Endothelial cell of umbilical vein (primary cell): ENCODE measurements at regions not wholly inside any gene's neighbourhood (a gene's known extent, or its start where the extent isn't known, plus 50 kb on each side); places are given as distances from the start of the nearest gene placed in this dataset.

Experiments used
- BruUV-seq: library from RNA; stranded (reverse); fragments of 400-500 nt; replicated peaks from 2 replicates; lab custom pipeline; 2021; lab: Mats Ljungman, UMichigan
- CTCF ChIA-PET: fragments of 300-600, 350-600 bp; sonication (Branson Sonifier 250); formaldehyde crosslinking; loops from one replicate; lab custom pipeline; 2021; ENCODE audit warnings: antibody characterized with exemption, inconsistent platforms; lab: Charles Lee
- POLR2A ChIA-PET: fragments of 300-600, 350-600 bp; sonication (Branson Sonifier 250); formaldehyde crosslinking; loops from one replicate; lab custom pipeline; 2021; ENCODE audit warnings: antibody characterized with exemption, inconsistent platforms; lab: Charles Lee
- DNase-seq: peaks from one replicate; pipeline ENCODE4 v3.0.0-alpha.2; 2011; ENCODE audit warnings: low read depth, low spot score
- FAIRE-seq: peaks from 2 replicates; lab custom pipeline; 2011; peaks lifted over from hg19 to GRCh38; lab: Jason Lieb, UNC
- H2AFZ ChIP-seq: 2 replicates; pipeline ENCODE4 v1.6.0; 2012; ENCODE audit warnings: low read depth, low read length, control low read depth, inconsistent platforms
- H3K27ac ChIP-seq: 2 replicates; pipeline ENCODE4 v1.5.1; 2011; ENCODE audit warnings: low read depth, mild to moderate bottlenecking, control low read depth, low read length, moderate library complexity; ENCODE audit not compliant: insufficient read depth
- H3K27me3 ChIP-seq, 2 experiments: 2 replicates each; pipeline versions ENCODE4 v1.6.0 to v1.6.1; 2011; ENCODE audit warnings: low read length in 2 of 2, mixed read lengths in 1 of 2; ENCODE audit not compliant: control insufficient read depth in 2 of 2, insufficient read depth in 2 of 2
- H3K36me3 ChIP-seq, 2 experiments: 2 replicates in 1 of 2; 3 replicates in 1 of 2; pipeline ENCODE4 v1.5.1; 2011; ENCODE audit warnings: low read length in 2 of 2, mild to moderate bottlenecking in 1 of 2, moderate library complexity in 1 of 2; ENCODE audit not compliant: control insufficient read depth in 2 of 2, insufficient read depth in 2 of 2; ENCODE audit errors: extremely low read depth in 1 of 2
- H3K4me1 ChIP-seq: 3 replicates; pipeline ENCODE4 v1.5.1; 2011; ENCODE audit warnings: mild to moderate bottlenecking, low read length; ENCODE audit not compliant: control insufficient read depth, insufficient read depth; ENCODE audit errors: extremely low read depth
- H3K4me2 ChIP-seq: 2 replicates; pipeline ENCODE4 v1.6.1; 2011; ENCODE audit warnings: low read length, control low read depth, mixed read lengths; ENCODE audit not compliant: insufficient read depth
- H3K4me3 ChIP-seq, 3 experiments: fragments of 200-600 bp in 1 of 3; sonication (generic), shearing (Covaris generic) in 1 of 3; replicated peaks in 1 of 3; 2 replicates each; pipeline ENCODE4 v1.5.1; 2011 to 2016; ENCODE audit warnings: control low read depth in 3 of 3, low read length in 3 of 3, mild to moderate bottlenecking in 2 of 3, inconsistent platforms in 1 of 3, low read depth in 1 of 3, moderate library complexity in 1 of 3; ENCODE audit not compliant: insufficient read depth in 1 of 3
- H3K79me2 ChIP-seq: 2 replicates; pipeline ENCODE4 v1.6.0; 2012; ENCODE audit warnings: low read length, inconsistent platforms; ENCODE audit not compliant: control insufficient read depth, insufficient read depth
- H3K9ac ChIP-seq: replicated peaks from 2 replicates; pipeline ENCODE3; 2011; ENCODE audit warnings: low read length, control low read depth; ENCODE audit not compliant: insufficient read depth; ENCODE audit errors: extremely low read depth
- H3K9me1 ChIP-seq: replicated peaks from 3 replicates; pipeline ENCODE4 v1.6.0; 2011; ENCODE audit warnings: mild to moderate bottlenecking, low read length; ENCODE audit not compliant: control insufficient read depth, insufficient read depth; ENCODE audit errors: extremely low read depth
- H3K9me3 ChIP-seq: replicated peaks from 2 replicates; pipeline ENCODE4 v1.5.1; 2012; ENCODE audit warnings: low read length, inconsistent platforms; ENCODE audit not compliant: control insufficient read depth, insufficient read depth
- H4K20me1 ChIP-seq: replicated peaks from 2 replicates; pipeline ENCODE3; 2011; ENCODE audit warnings: mild to moderate bottlenecking, low read length; ENCODE audit not compliant: control insufficient read depth, insufficient read depth; ENCODE audit errors: extremely low read depth
- CTCF ChIP-seq, 2 donors: IDR thresholded peaks; 1 replicate in 1 of 2; 2 replicates in 1 of 2; pipeline ENCODE4 v1.5.1; 2011; ENCODE audit warnings: low read length in 2 of 2, mild to moderate bottlenecking in 2 of 2, moderate library complexity in 2 of 2, control low read depth in 1 of 2, inconsistent platforms in 1 of 2, low read depth in 1 of 2; ENCODE audit not compliant: insufficient read depth in 1 of 2; ENCODE audit errors: extremely low read depth in 1 of 2
- GATA2 ChIP-seq: IDR thresholded peaks from 2 replicates; pipeline ENCODE4 v1.7.0; 2011; ENCODE audit warnings: low read depth, mild to moderate bottlenecking, moderate library complexity, mixed read lengths, low read length; ENCODE audit not compliant: insufficient read length, insufficient read depth
- MYC ChIP-seq: IDR thresholded peaks from one replicate; pipeline ENCODE4 v1.6.1; 2011; ENCODE audit warnings: mild to moderate bottlenecking, low read depth, low read length
- POLR2A ChIP-seq: IDR thresholded peaks from 2 replicates; pipeline ENCODE4 v1.6.1; 2012; ENCODE audit warnings: low read depth, mild to moderate bottlenecking, control low read depth, low read length
- POLR2AphosphoS5 ChIP-seq: IDR thresholded peaks from 2 replicates; pipeline ENCODE4 v1.6.1; 2012; ENCODE audit warnings: low read depth, mild to moderate bottlenecking, control low read depth, low read length, moderate library complexity; ENCODE audit not compliant: insufficient read depth
- dilution Hi-C: fragments of 300-500 bp; cut with MboI; formaldehyde crosslinking; loops from one replicate; pipeline ENCODE4 v1.15.0; 2019; ENCODE audit warnings: low sequenced_read_pairs; ENCODE audit not compliant: extremely low pct_ligation_motif_present
- intact Hi-C: fragments of 100-400 bp; cut with micrococcal nuclease; formaldehyde crosslinking; loops from one replicate; pipeline ENCODE4 v1.10.0; 2022
- TF ChIP-seq, protein P1 (sequence below): IDR thresholded peaks from 2 replicates; pipeline ENCODE4 v1.6.1; 2011; ENCODE audit not compliant: insufficient read depth, insufficient read length

DNA sequence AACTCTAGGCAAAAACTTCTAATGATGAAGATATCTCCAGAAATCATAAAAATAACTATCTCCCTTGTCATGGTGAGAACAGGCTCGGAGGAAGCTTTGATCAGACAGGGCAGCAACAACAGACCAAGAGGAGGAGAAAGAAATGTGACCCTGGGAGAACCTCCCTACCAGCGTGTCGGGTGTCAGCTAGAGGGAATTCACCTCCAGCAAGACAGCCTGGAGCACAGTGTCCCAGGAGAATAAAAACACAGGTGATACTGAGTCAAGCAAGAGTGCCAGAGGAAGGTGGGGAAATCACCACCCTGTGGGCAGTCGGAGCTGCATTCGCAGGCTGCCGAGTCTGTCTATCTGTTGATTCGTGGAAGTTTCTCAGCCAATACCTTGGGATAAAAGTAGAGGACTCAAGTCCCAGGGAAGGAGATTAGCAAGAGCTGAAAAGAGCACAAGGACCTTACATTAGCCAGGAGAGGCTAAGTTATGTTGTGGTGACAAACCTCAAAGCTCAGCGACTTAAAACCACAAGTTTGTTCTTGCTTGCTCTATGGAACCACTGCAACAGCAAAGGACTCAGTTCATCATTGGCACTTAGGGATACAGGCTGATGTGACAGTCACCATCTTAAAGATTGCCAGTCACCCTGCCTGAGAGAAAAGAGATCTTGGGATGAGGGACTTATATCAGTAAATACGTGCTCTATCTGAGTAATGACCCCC, 598.3 kb downstream of the CCDC171 start:
- DNase-seq (no peak), FAIRE-seq (no peak)
- no peak for TF ChIP-seq MYC
- no peak for TF ChIP-seq GATA2
- TF ChIP-seq POLR2AphosphoS5 = no peak
- no peak for TF ChIP-seq CTCF (IDR thresholded peaks at IDR 0.05; ENCODE audit: extremely low read depth in 1 of 2, insufficient read depth in 1 of 2, low read depth in 1 of 2, low read length in 2 of 2)
- no peak for TF ChIP-seq POLR2A
- TF ChIP-seq, protein P1, sequence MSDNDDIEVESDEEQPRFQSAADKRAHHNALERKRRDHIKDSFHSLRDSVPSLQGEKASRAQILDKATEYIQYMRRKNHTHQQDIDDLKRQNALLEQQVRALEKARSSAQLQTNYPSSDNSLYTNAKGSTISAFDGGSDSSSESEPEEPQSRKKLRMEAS = no peak
- BruUV-seq = no TSS peak
- Histone ChIP-seq H3K4me2 (no peak overlapping the region), H3K27me3 (peaks cover 3 to 4% of the 10 kb centered on the region in 2 experiments), H4K20me1 (no peaks in the 10 kb centered on the region), H3K9me1 (no peaks in the 10 kb centered on the region), H3K9me3 (no peaks in the 10 kb centered on the region), H2AFZ (no peak overlapping the region), H3K9ac (no peak overlapping the region), H3K4me3 (no peak overlapping the region), H3K27ac (no peak overlapping the region), H3K36me3 (no peaks in the 10 kb centered on the region), H3K79me2 (no peaks in the 10 kb centered on the region), H3K4me1 (peaks cover 5% of the 10 kb centered on the region)
- dilution Hi-C loops = no loop called here
- POLR2A ChIA-PET = no interaction called here
- intact Hi-C loops = loop anchor here (5.0 kb wide), 1 partner anchor 576 kb away; no protein-coding TSS in a partner anchor
- CTCF ChIA-PET = interaction anchor here (1.4 to 1.7 kb wide), 2 partner anchors 15 to 17 kb away, joined by 3 to 7 read pairs; no protein-coding TSS in a partner anchor
